Peyer's patch (tissue), 4 donors: ENCODE measurements at regions not wholly inside any gene's neighbourhood (a gene's known extent, or its start where the extent isn't known, plus 50 kb on each side); places are given as distances from the start of the nearest gene placed in this dataset.

Experiments
- POLR2A ChIP-seq, 2 donors: fragments of 450-650 bp; IDR thresholded peaks; one replicate each; pipeline ENCODE4 v1.5.1; 2017; ENCODE audit warnings: antibody characterized with exemption in 2 of 2, mild to moderate bottlenecking in 2 of 2, moderate library complexity in 2 of 2
- TF ChIP-seq, protein P1 (sequence below), 6 experiments: fragments of 450-650 bp in 4 of 6; fragments of 200-600 bp in 2 of 6; sonication (generic) in 1 of 6; IDR thresholded peaks; one replicate each; pipeline ENCODE4 v1.5.1; 2017 to 2019; ENCODE audit warnings: antibody characterized with exemption in 6 of 6, mild to moderate bottlenecking in 3 of 6, moderate library complexity in 1 of 6

DNA sequence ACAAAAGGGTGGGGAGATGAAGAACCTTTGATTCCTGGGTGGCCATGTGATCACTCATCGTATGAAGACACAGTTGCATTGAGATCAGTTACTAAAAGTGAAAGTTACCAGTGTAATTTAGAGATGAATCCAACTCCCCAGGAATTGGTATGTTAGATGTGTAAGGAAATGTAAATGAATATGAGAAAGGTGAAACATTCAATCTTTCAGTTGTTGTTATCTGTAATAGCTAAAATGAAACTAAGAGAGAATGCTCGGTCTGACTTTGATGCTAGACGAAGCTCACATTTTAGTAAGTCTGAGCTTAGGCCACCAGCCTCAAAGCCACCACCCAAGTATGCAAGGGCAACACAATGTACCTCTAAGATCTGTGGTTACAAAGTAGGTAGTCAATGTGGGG, 194.3 kb upstream of the POF1B start:
- TF ChIP-seq POLR2A (IDR thresholded peaks at IDR 0.05) = no peak
- TF ChIP-seq, protein P1, sequence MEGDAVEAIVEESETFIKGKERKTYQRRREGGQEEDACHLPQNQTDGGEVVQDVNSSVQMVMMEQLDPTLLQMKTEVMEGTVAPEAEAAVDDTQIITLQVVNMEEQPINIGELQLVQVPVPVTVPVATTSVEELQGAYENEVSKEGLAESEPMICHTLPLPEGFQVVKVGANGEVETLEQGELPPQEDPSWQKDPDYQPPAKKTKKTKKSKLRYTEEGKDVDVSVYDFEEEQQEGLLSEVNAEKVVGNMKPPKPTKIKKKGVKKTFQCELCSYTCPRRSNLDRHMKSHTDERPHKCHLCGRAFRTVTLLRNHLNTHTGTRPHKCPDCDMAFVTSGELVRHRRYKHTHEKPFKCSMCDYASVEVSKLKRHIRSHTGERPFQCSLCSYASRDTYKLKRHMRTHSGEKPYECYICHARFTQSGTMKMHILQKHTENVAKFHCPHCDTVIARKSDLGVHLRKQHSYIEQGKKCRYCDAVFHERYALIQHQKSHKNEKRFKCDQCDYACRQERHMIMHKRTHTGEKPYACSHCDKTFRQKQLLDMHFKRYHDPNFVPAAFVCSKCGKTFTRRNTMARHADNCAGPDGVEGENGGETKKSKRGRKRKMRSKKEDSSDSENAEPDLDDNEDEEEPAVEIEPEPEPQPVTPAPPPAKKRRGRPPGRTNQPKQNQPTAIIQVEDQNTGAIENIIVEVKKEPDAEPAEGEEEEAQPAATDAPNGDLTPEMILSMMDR (IDR thresholded peaks at IDR 0.05) = no peak
